ENCODE measurements at regions not wholly inside any gene's neighbourhood (a gene's known extent, or its start where the extent isn't known, plus 50 kb on each side); places are given as distances from the start of the nearest gene placed in this dataset.

DNA sequence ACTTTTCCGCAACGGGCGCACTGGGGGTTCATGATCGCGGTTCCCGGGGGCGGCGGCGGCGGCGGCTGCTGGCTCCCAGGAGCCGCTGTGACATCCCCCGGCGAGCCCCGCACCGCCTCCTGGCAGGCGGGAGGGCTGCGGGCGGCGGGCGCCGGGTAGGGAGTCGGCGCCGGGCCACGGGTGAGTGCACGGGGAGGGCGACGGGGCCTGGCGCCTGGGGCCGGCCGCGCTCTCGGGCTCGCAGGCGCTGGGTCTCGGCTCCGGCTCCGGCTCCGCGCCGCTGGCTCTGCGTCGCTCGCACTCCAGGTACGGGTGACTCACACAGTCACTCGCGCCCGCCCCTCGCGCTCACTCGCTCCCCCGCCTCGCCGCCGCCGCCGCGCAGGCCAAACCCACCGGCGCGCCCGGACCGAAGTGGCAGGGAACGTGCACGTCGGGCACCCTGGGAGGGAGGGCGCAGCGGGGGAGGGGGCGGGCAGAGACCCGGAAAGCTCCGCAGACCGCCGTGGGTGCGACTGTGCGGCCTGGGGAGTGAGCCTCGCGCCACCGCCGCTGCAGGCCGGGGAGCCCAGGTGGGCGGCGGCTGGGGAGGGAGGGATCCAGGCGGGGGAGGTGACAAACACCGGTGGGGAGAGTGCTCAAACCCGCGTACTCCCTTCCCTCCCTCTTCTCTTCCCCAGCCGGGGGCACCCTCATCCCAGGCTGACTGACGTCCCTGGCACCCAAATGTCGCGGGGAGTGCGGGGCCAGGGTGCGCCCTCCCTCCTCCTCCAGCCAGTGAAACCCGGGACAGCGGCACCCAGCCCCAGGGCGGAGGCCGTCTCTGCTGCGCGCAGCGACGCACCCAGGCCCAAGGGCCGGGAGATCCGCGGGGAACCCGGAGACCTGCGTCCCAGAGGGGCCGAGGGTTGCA is 276.9 kb upstream of the NEBL start:
- H3K4me1 ChIP-seq (ENCODE audit: control insufficient read depth, insufficient read depth, low read length) = peaks cover 8% of the 10 kb centered on the region
- peak in 1 of 2 donors; percentile 69 for DNase-seq
- peaks cover 34% of the 10 kb centered on the region for H3K27me3 ChIP-seq (ENCODE audit: control insufficient read depth, insufficient read depth, low read length)
- no peaks in the 10 kb centered on the region for H3K36me3 ChIP-seq (ENCODE audit: control insufficient read depth, insufficient read depth, low read length)
- no CpG with 5 or more reads among the region's 107 CpGs for WGBS (ENCODE audit: insufficient coverage, low lambda C conversion rate)
- no peaks in the 10 kb centered on the region for H3K9me3 ChIP-seq (ENCODE audit: control insufficient read depth, low read depth, low read length)
- H3K4me3 ChIP-seq (ENCODE audit: low read length) = peak overlapping the region; percentile 44
- no peak overlapping the region for H3K27ac ChIP-seq (ENCODE audit: low read length)

DNA sequence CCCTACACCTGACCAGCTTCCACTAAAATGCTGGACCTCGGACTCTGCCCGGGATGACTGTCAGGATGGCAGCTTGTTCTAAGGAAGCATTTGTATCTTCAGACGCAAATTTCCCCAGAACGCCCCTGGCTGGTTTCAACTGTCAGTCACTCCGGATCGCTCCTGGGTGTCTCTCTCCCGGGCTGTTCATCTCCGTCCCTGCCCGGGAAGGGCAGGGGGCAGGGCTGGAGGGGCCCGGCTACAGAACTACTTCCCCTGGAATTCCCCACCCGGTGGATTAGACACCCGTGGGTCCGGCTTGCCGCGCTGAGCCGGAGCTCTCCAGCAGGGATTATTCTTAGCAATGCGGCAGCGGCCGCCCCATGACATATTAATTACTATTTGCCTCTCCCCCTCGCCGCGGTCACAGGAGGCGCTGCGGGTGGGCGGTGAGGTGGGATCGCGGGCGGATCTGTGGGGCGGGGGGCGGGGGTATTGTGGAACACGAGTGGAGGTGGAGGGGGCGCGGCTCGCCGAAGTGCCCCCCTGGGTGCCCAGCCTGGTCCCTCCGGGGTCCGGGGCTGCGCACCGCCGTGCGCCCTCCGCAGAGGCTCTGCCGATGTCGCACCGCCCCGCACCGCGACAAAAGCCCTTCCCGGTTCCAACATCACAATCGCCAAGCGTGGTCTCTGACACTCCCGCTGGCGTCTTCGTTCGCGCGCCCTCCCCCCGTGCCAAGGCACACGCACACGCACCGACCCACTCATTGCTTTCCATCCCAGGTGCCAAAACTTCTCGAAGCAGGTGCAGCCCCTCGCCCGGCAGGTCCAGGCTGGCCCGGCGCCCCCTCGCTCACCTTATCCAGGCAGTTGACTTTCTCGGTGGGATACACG is 276.1 kb upstream of the NEBL start:
- H3K27me3 ChIP-seq (ENCODE audit: control insufficient read depth, insufficient read depth, low read length) = peaks cover 34% of the 10 kb centered on the region
- H3K9me3 ChIP-seq (ENCODE audit: control insufficient read depth, low read depth, low read length) = no peaks in the 10 kb centered on the region
- peaks cover 8% of the 10 kb centered on the region for H3K4me1 ChIP-seq (ENCODE audit: control insufficient read depth, insufficient read depth, low read length)
- no peak overlapping the region for H3K27ac ChIP-seq (ENCODE audit: low read length)
- DNase-seq = peak in 1 of 2 donors; percentile 41
- H3K4me3 ChIP-seq (ENCODE audit: low read length) = peak overlapping the region; percentile 44
- WGBS (ENCODE audit: insufficient coverage, low lambda C conversion rate) = no CpG with 5 or more reads among the region's 69 CpGs
- H3K36me3 ChIP-seq (ENCODE audit: control insufficient read depth, insufficient read depth, low read length) = no peaks in the 10 kb centered on the region

DNA sequence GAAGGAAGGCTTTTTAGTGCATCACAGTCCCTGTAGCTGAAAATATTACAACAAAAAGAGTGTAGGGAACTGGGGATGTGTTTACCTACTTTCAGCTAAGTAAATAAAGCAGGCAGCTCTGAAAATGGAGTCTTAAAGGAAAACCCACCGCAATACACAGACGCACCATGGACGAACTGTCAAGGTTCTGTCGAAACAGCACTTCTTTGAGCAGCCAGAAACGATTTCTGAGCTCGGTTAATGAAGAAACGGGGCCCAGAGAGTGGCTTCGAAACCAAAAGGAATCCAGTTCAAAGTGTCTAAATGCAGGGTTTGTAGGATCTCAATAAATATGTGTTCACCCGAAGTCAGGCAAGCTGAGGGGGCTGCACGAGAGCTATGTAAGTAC is 275.4 kb upstream of the NEBL start:
- Histone ChIP-seq H3K36me3 (ENCODE audit: control insufficient read depth, insufficient read depth, low read length) (no peaks in the 10 kb centered on the region), H3K4me3 (ENCODE audit: low read length) (peak overlapping the region; percentile 44), H3K9me3 (ENCODE audit: control insufficient read depth, low read depth, low read length) (no peaks in the 10 kb centered on the region), H3K27ac (ENCODE audit: low read length) (no peak overlapping the region), H3K4me1 (ENCODE audit: control insufficient read depth, insufficient read depth, low read length) (peaks cover 8% of the 10 kb centered on the region), H3K27me3 (ENCODE audit: control insufficient read depth, insufficient read depth, low read length) (peaks cover 34% of the 10 kb centered on the region)
- no peak for DNase-seq
- WGBS (ENCODE audit: insufficient coverage, low lambda C conversion rate) = 58% methylated on average over 4 of the region's 10 CpGs

DNA sequence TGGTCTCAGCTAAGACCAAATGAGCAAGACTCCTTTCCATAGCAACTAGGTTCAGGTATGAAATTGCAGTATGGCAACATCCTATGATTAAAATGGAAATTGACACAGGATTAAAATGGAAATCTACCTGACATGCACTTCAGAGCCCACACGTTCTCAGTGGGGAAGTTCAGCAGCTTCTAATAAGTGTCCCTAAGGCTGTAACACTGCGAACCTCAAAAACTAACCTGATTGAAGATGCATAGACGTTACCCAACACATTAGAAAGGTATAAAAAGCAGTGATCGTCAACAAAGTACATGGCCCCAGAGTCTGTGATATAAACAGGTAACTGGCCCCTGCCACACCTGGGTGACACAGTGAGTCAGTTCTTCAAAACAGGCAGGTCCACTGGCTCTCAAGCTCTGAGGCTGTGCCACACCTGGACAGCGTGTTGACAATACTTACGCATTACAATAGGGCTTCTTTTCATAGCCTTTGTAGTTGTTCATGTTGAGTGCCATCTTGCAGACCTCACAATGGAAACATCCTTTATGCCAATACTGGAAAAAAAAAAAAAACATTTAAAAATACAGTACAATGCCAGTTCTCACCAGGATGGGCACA is 274.9 kb upstream of the NEBL start:
- H3K4me1 ChIP-seq (ENCODE audit: control insufficient read depth, insufficient read depth, low read length) = peaks cover 8% of the 10 kb centered on the region
- no peak overlapping the region for H3K4me3 ChIP-seq (ENCODE audit: low read length)
- H3K27ac ChIP-seq (ENCODE audit: low read length) = no peak overlapping the region
- no peaks in the 10 kb centered on the region for H3K9me3 ChIP-seq (ENCODE audit: control insufficient read depth, low read depth, low read length)
- DNase-seq = no peak
- WGBS (ENCODE audit: insufficient coverage, low lambda C conversion rate) = no CpG with 5 or more reads among the region's 6 CpGs
- H3K36me3 ChIP-seq (ENCODE audit: control insufficient read depth, insufficient read depth, low read length) = no peaks in the 10 kb centered on the region
- peaks cover 34% of the 10 kb centered on the region for H3K27me3 ChIP-seq (ENCODE audit: control insufficient read depth, insufficient read depth, low read length)

DNA sequence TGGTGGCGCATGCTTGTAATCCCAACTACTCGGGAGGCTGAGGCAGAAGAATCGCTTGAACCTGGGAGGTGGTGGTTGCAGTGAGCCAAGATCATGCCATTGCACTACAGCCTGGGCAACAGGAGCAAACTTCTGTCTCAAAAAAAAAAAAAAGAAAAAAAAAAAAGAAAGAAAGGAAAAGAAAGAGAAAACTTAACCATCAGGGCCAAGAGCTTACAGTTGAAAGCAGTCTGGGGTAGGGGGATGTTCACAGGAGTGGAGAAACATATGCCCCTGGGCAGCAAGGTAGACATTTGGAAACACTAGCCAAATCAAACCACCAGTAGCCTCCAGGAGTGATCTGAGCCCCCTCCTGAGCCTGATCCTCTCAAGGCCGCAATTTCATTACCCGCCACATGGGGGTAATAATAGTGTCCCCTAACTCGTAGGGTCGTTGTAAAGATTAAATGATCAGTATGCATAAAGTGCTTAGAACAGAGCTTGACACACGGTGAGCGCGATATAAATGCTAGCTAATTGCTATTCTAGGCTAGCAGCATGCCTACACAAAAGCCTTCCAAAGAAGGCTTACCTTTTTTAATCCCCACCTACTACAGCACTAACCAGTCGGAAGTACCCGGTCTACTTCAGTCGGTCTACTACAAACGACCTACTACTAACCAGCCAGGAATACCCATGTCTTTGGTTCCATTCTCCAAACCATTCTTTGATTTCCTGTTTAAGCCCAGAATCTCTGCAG is 274.3 kb upstream of the NEBL start:
- 80% methylated on average over 4 of the region's 14 CpGs for WGBS (ENCODE audit: insufficient coverage, low lambda C conversion rate)
- Histone ChIP-seq H3K9me3 (ENCODE audit: control insufficient read depth, low read depth, low read length) (no peaks in the 10 kb centered on the region), H3K4me1 (ENCODE audit: control insufficient read depth, insufficient read depth, low read length) (peaks cover 8% of the 10 kb centered on the region), H3K36me3 (ENCODE audit: control insufficient read depth, insufficient read depth, low read length) (no peaks in the 10 kb centered on the region), H3K27me3 (ENCODE audit: control insufficient read depth, insufficient read depth, low read length) (peaks cover 32% of the 10 kb centered on the region), H3K4me3 (ENCODE audit: low read length) (no peak overlapping the region), H3K27ac (ENCODE audit: low read length) (no peak overlapping the region)
- DNase-seq = no peak

DNA sequence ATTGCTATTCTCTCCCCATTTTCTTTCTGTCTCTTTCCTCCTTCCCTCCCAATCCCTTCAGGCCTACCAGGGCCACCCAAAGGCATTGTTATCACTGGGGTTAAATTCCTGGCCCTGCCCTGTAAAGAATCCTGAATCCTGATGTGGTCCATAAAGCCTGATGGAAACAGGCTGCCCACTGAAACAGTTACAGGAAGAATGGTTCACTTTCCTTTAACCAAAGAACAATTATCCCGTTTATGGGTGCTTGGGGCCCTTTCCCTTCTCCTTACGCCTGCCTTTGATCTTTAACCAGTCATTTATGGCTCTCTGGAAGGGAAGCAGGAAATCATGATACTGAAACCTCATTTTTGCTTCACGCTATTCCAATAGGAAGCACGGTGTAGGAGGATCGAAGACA is 273.1 kb upstream of the NEBL start:
- no peaks in the 10 kb centered on the region for H3K36me3 ChIP-seq (ENCODE audit: control insufficient read depth, insufficient read depth, low read length)
- DNase-seq = peak; percentile 42 to 78
- no peaks in the 10 kb centered on the region for H3K9me3 ChIP-seq (ENCODE audit: control insufficient read depth, low read depth, low read length)
- H3K27ac ChIP-seq (ENCODE audit: low read length) = no peak overlapping the region
- peaks cover 6% of the 10 kb centered on the region for H3K4me1 ChIP-seq (ENCODE audit: control insufficient read depth, insufficient read depth, low read length)
- H3K4me3 ChIP-seq (ENCODE audit: low read length) = no peak overlapping the region
- peaks cover 26% of the 10 kb centered on the region for H3K27me3 ChIP-seq (ENCODE audit: control insufficient read depth, insufficient read depth, low read length)
- WGBS (ENCODE audit: insufficient coverage, low lambda C conversion rate) = no CpG with 5 or more reads among the region's 5 CpGs

DNA sequence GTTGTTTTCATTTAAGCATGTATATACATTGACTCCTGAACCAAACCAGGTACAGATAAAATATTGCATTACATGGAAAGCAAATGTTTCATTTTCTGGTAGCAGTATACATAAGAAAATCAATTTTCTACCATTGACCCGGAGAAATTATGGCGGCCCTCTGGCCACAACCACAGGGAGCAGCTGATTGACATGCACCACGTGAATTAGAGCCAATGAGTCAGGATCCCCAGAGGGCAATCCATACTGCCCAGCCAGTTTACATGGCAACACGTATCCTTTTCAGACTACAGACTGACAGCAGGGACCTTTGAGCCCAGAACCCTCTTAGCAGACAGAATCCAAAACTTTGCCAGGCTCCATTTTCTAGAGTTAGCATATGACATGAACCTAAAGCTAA is 272.2 kb upstream of the NEBL start:
- Histone ChIP-seq H3K36me3 (ENCODE audit: control insufficient read depth, insufficient read depth, low read length) (no peaks in the 10 kb centered on the region), H3K27ac (ENCODE audit: low read length) (no peak overlapping the region), H3K4me3 (ENCODE audit: low read length) (no peak overlapping the region), H3K4me1 (ENCODE audit: control insufficient read depth, insufficient read depth, low read length) (peaks cover 3% of the 10 kb centered on the region), H3K9me3 (ENCODE audit: control insufficient read depth, low read depth, low read length) (no peaks in the 10 kb centered on the region), H3K27me3 (ENCODE audit: control insufficient read depth, insufficient read depth, low read length) (peaks cover 16% of the 10 kb centered on the region)
- no CpG with 5 or more reads among the region's 4 CpGs for WGBS (ENCODE audit: insufficient coverage, low lambda C conversion rate)
- DNase-seq = no peak

DNA sequence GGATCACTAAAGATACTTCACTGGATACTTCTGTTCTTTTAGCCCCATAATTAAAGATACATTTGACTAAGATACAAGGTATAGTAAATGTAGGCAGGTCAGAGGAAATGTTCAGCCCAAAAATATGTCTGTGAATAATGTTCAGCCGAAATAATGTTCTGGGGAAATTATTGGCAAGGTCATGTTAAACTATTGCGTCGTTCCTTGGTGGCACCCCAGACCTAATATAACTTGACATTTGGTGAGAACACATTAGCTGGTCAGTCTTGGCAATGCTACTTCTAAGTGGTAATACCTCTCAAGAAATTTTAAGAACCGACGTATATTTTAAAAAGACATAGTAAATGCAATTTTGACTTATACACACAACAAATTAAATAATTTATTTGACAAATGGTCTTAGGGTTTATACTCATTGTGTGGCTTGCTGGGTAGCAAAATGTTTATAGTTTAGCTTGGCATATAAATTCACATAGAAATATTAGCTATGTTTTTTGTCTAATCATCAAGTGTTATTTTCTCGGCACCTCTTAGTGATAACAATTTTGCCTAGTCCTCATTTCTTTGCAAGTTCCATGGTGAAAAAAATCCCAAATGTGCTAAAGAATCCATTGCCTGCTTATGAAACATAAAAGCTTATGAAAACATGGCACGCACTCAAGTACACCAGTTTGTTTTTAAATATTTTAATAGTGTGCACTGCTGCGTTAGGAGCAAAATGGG is 270.3 kb upstream of the NEBL start:
- no peak for DNase-seq
- Histone ChIP-seq H3K36me3 (ENCODE audit: control insufficient read depth, insufficient read depth, low read length) (no peaks in the 10 kb centered on the region), H3K27me3 (ENCODE audit: control insufficient read depth, insufficient read depth, low read length) (peaks cover 3% of the 10 kb centered on the region), H3K9me3 (ENCODE audit: control insufficient read depth, low read depth, low read length) (no peaks in the 10 kb centered on the region), H3K4me3 (ENCODE audit: low read length) (no peak overlapping the region), H3K27ac (ENCODE audit: low read length) (no peak overlapping the region), H3K4me1 (ENCODE audit: control insufficient read depth, insufficient read depth, low read length) (peaks cover 3% of the 10 kb centered on the region)
- 94% methylated on average over 3 of the region's 8 CpGs for WGBS (ENCODE audit: insufficient coverage, low lambda C conversion rate)

DNA sequence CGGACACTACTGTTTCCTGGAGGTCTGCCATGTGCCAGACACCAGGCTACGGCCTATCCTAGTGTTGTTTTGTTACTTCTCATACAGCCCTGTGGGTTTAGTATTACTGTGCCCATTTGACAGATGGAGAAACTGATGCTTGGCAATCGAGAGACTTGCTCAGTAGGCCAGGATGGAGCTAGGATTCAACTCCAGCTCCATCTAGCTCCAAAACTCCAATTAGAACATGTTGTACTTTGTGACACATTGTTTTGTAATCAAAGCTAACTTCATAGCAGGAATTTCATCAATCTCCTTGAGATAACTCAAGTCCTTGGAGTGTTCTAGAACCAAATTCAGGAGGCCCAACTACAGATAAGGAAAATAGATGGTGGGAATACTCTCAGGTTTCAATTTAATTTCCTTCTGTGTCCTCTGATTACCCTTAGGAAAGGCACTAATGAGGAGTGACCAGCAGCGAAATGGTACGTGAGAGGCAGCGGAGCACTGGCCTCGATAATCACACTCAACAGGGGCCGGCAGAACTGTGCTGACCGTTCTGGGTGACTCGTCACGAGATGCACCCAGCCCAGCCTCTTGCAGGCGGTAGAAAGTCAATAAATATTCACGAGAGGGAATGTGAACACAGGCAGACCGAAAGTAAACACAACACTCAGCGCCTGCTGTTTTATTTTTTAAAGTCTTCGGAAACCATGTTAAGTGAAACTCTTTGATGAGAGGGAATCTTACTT is 269.6 kb upstream of the NEBL start:
- Histone ChIP-seq H3K27me3 (ENCODE audit: control insufficient read depth, insufficient read depth, low read length) (no peaks in the 10 kb centered on the region), H3K27ac (ENCODE audit: low read length) (no peak overlapping the region), H3K36me3 (ENCODE audit: control insufficient read depth, insufficient read depth, low read length) (no peaks in the 10 kb centered on the region), H3K9me3 (ENCODE audit: control insufficient read depth, low read depth, low read length) (no peaks in the 10 kb centered on the region), H3K4me3 (ENCODE audit: low read length) (no peak overlapping the region), H3K4me1 (ENCODE audit: control insufficient read depth, insufficient read depth, low read length) (peaks cover 3% of the 10 kb centered on the region)
- no peak for DNase-seq
- WGBS (ENCODE audit: insufficient coverage, low lambda C conversion rate) = 61% methylated on average over 5 of the region's 16 CpGs

All from large intestine (tissue), 3 donors.